DOHH2 (cell line): ENCODE measurements at regions not wholly inside any gene's neighbourhood (a gene's known extent, or its start where the extent isn't known, plus 50 kb on each side); places are given as distances from the start of the nearest gene placed in this dataset.

Experiments used
- CTCF ChIP-seq: fragments of 200-600 bp; sonication (generic); IDR thresholded peaks from one replicate; pipeline ENCODE4 v1.5.1; 2014; ENCODE audit warnings: antibody characterized with exemption, mild to moderate bottlenecking, low read depth, low read length; ENCODE audit not compliant: poor library complexity, severe bottlenecking
- EZH2phosphoT487 ChIP-seq: fragments of 200-600 bp; sonication (generic); IDR thresholded peaks from 2 replicates; pipeline ENCODE4 v1.6.1; 2017; ENCODE audit warnings: borderline replicate concordance, mild to moderate bottlenecking, antibody characterized with exemption, low read length, moderate library complexity, mixed read lengths

- TF ChIP-seq CTCF (no peak), EZH2phosphoT487 (no peak)
Measured at GRCh38 chr12:95412482-95413311, 61.3 kb upstream of the METAP2 start.
